Myocyte (in vitro differentiated cells): ENCODE measurements at regions not wholly inside any gene's neighbourhood (a gene's known extent, or its start where the extent isn't known, plus 50 kb on each side); places are given as distances from the start of the nearest gene placed in this dataset.

Experiments
- DNase-seq: peaks from one replicate; pipeline ENCODE4 v3.0.0-alpha.2; 2012; ENCODE audit warnings: low read depth

DNA sequence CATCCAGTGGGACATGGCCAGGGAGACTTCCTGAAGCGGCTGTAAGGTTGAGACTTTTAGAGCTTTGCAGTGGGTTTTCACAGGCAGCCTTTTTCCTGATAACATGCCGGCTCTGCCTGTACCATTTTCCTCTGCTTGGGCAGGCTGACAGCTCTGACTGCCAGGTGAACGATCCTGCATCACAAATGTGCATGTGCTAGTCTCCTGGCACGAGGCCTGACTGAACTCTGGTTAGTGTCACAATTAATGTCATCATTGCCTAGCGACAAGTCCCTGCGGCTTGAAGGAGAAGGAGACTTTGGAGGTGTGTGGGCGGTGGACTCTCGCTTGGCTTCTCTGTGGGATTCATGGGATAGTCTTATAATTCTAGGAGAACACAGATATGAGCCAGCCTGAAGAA, 783.6 kb upstream of the TSPY4 start:
- DNase-seq, result no peak

DNA sequence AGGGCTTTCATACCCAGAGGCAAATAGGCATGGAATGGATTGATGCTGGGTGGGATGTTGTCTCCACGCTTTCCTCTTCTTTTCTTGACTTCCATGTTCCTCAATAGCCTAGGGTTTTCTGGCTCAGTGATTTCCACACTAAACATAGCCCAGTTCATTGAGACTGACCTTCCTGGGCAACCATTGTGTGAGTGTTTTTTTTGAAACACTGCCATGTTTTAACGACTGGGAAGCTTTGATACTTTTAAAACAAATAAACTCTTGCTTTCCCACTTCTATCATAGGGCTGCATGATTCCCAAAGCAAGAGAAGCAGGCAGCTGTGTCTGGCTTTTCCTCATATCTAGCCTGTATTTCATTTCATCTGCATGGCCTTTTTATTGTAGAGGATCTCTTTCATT, 775.9 kb upstream of the TSPY4 start:
- no peak for DNase-seq

DNA sequence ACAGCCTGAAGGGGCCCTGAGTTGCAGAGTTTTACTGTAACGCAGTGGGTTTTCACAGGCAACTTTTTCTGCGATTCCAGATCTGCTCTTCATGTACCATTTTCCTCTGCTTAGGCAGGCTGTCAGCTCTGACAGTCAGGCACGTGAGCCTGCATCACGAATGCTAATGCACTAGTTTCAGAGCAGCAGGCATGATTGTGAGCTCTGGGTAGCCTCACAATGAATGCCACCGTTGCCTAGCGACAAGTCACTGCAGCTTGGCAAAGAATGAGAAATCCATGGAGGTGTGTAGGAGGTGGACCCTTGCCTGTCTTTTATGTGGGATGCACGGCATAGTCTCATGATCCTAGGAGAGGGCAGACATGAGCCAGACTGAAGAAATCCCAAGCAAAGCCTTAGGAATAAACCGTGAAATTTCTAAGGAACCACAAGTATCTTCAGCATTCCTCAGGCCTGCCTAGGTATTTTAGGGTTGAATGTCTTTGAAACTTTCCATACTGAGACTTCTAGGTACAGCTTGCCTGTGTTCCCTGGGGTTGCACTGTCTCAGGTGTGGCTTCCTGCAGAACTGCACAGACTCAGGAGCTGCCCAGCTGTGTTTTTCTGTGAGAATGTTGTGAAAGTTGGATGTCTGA, 774.7 kb upstream of the TSPY4 start:
- DNase-seq, result no peak

DNA sequence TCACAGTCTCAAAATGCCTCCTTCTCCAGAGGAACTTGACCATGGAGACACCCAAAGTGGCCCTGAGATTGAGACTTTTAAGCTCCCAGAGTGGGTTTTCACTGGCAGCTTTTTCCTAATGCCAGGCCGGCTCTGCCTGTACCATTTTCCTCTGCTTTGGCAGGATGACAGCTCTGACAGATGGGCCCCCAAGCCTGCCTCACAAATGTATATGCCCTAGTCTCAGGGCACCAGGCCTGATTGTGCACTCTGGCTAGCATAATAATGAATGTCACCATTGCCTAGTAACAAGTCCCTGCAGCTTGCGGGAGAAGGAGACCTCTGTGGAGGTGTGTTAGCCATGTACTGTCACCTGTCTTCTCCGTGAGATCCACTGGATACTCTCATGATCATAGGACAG, 772.8 kb upstream of the TSPY4 start:
- no peak for DNase-seq

DNA sequence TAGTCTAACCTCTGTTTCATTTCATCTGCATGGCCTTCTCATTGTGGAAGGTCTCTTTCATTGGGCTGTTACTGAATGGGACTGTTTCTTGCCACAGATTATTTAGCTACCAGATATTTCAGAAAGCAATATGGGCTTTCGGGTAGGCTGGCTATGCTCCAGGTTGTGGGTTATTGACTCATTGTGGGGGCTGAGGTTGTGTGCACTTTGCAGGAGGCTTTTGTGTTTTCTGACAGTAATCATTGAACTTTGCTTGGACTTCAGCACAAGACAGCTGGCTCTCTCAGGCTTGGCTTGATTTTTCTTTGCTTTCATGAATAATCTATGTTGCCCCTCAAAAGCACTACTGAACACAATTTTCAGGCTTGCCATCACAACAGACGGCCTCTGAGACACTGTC, 771.1 kb upstream of the TSPY4 start:
- no peak for DNase-seq

DNA sequence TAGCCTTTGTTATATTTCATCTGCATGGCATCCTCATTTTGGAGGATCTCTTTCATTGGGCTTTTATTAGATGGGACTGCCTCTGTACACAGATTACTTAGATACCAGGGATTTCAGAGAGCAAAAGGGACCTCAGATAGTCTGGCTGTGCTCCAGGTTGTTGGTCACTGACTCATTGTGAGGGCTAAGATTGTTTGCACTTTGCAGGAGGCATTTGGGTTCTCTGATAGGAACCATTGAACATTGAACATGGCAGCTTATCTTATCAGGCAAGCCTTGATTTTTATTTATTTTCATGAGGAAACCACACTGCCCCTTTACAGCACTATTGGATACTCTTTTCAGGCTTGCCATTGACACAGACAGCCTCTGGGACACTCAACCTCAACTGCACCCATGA, 766.9 kb upstream of the TSPY4 start:
- DNase-seq, result peak; percentile 7

DNA sequence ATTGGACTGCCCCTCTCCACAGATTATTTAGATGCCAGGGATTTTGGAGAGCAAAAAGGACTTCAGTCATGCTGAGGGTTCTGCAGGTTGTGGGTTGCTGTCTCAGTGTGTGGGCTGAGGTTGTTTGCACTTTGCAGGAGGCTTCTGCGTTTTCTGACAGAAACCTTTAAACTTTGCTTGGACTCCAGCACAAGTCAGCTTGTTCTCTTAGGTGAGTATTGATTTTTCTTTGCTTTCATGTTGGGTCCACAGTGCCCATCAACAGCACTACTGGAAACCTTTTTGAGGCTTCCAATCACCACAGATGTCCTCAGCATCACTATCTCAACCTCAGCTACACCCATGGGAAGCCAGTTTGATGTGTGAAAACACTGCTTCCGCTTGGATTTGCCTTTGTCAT, 764.3 kb upstream of the TSPY4 start:
- no peak for DNase-seq

DNA sequence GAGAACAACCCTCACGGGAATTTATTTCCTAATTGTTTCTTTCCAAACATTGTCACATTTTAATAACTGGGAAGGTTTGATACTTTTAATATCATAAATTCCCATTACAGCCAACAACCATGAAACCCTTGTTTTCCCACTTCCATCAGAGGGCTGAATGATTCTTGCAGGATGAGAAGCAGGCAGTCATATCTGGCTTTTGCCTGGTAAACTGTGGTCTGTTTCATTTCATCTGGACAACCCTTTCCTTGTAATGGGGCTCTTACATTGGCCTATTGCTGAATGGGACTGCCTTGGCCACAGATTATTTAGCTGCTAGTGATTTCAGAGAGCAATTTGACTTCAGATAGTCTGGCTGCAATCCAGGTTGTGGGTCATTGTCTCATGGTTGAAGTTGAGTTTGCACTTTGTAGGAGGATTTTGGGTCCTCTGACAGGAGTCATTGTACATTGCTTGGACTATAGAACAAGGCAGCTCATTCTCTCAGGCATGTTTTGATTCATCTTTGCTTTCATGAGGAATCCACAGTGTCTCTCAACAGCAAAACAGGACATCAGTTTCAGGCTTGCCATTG, 754.9 kb upstream of the TSPY4 start:
- no peak for DNase-seq

DNA sequence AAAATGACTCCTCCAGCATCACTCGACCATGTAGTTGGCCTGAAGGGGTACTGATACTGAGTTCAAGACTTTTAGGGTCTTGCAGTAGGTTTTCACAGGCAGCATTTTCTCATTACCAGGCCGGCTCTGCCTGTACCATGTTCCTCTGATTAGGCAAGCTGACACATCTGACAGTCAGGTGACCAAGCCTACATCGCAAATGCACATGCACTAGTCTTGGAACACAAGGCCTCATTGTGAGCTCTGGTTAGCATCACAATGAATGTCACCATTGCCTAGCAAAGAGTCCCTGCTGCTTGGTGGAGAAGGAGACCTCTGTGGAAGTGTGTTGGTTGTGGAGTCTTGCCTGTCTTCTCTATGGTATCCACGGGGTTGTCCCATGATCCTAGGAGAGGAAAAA, 754.1 kb upstream of the TSPY4 start:
- no peak for DNase-seq

DNA sequence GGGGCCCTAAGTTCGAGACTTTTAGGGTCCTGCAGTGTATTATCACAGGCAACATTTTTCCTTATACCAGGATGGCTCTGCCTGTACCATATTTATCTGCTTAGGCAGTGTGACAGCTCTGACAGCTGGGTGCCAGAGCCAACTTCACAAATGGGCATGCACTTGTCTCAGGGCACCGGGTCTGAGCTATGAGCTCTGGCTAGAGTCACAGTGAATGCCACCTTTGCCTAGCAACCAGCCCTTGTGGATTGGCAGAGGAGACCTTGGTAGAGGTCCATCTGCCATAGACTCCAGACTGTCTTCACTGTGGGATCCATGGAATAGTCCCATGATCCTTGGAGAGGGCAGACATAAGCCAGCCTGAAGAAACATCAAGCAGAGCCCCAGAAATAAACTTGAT, 746.6 kb upstream of the TSPY4 start:
- no peak for DNase-seq

DNA sequence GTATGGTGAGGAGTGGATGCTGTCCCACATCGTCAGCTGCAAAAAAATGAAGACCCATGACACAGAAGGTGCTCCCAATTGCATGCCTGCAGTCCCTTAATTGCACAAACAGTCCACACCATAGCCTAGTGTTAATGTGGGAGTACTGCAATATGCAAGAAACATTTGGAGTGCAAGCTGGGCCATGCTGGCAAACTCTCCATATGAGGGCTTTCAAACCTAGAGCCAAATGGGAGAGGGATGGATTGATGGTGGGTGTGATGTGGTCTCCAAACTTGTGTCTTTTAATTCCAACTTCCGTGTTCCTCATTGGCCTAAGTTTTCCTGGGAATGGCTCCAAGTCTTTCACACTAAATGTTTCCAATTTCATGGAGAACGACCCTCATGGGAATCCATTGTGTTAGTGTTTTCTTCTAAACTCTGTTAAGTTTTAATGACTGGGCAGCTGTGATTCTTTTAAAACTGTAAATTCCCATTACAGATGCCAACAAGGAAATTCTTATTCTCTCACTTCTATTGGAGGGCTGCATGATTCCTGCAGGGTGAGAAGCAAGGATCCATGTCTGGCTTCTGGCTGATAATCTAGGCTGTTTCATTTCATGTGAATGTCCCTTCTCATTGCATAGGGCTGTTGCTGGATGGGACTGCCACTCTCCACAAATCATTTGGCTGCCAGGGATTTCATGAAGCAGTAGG, 745.3 kb upstream of the TSPY4 start:
- no peak for DNase-seq

DNA sequence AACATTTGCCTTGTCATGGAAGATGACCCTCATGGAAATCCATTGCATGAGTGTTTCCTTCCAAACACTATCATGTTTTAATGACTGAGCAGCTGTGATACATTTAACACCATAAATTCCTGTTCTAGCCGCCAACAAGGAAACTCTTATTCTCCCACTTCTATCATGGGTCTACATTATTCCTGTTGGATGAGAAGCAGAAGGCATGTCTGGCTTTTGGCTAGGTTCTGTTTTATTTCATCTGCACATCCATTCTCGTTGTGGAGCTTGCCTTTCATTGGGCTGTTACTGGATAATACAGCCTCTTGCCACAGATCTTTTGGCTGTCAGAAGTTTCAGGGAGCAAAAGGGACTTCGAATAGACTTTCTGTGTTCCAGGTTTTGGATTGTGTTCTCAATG, 742.6 kb upstream of the TSPY4 start:
- DNase-seq, result no peak

DNA sequence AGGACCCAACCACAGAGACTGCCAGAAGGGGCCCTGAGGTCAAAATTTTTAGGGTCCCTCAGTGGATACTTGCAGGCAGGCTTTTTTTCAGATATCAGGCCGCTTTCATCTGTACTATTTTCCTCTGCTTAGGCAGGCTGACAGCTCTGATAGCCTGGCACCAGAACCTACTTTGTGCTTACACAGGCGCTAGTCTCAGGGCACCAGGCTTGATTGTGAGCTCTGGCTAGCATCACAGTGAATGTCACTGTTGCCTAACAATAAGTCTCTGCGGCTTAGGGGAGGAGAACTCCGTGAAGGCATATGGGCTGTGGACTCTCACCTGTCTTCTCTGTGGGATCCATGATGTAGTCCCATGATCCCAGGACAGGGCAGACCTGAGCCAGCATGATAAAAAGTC, 738.1 kb upstream of the TSPY4 start:
- DNase-seq, result no peak

DNA sequence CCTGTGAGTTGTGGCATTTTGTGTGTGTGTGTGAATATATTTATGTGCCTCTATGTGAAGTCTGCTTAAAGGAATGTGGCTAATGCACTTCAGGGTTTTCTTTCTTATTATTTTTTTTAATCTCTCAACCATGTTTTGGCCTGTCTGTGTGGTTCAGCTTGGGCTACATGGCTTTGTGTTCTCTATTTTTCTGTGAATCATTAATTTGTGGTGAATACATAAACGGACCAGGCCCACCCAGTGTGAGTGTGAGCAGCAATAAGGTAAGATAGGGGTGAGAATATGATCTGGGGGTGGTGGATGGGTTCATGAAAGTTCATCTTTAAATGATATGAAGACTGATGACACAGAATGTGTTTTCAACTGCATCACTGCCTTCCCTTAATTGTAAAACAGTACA, 726.6 kb upstream of the TSPY4 start:
- no peak for DNase-seq

DNA sequence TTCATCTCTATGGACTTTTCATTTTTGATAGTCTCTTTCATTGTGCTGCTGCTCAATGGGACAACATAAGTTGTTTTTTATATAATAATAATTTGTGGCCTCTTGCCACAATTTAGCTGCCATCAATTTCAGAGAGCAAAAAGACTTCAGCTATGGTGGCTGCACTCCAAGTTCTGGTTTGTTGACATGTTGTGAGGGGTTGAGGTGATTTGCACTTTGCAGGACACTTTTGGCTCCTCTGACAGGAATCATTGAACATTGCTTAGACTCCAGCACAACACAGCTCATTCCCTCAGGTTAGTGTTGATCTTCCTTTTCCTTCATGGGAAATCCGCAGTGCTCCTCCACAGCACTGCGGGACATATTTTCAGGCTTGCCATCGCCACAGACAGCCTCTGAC, 725.4 kb upstream of the TSPY4 start:
- no peak for DNase-seq

DNA sequence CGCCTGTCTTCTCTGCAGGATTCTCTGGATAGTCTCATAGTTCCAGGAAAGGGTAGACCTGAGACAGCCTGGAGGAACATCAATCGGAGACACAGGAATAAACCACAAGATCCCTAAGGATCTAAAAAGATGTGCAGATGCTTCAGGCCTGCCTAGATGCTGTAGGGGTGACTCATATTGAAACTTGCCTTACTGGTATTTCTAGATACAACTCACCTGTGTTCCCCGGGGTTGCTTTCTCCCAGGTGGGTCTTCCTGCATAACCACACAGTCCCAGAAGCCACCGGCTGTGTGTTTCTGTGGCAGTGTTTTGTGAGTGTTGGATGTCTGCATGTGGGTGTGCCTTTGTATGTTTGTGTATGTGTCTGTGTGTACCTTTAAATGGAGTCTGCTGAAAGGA, 719.0 kb upstream of the TSPY4 start:
- DNase-seq, result no peak

DNA sequence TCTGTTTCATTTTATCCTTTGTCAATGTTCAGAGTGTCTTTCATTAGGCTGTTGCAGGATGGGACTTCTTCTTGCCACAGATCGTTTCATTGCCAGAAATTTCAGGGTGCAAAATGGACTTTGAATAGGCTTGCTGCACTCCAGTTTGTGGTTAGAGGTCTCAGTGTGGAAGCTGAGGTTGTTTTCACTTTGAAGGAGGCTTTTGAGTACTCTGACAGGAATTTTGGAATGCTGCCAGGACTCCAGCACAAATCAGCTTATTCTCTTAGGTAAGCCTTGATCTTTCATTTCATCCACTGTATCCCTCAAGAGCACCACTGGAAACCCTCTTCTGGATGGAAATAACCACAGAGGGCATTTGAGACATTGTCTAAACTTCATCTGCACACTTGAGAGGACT, 715.1 kb upstream of the TSPY4 start:
- peak; percentile 4 for DNase-seq

DNA sequence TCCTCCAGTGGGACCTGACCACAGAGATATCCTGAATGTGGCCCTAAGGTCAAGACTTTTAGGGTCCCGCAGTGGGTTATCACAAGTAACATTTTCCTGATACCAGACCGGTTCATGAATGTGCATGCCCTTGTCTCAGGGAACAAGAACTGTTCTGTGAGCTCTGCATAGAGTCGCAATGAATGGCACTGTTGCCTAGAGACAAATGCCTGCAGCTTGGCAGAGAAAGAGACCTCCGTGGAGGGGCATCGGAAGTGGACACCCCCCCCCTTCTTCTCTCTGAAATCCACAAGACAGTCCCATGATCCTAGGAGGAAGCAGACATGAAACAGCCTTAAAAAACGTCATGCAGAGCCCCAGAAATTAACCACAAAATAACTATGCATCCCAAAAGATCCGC, 714.4 kb upstream of the TSPY4 start:
- DNase-seq, result no peak

DNA sequence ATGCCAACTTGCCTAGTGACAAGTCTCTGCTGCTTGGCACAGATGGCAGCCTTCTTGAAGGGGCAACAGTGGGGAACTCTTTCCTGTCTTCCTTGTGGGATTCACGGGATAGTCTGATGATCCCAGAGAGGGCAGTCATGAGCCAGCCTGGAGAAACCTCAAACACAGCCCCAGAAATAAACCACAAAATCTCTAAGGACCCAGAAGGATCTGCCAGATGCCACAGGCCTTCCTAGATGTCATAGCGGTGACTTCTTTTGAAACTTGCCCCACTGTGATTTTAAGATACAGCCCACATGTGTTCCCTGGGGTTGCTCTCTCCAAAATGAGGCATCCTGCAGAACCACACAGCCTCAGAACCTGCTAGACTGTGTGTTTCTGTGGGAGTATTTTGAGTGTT, 707.6 kb upstream of the TSPY4 start:
- peak; percentile 55 for DNase-seq

DNA sequence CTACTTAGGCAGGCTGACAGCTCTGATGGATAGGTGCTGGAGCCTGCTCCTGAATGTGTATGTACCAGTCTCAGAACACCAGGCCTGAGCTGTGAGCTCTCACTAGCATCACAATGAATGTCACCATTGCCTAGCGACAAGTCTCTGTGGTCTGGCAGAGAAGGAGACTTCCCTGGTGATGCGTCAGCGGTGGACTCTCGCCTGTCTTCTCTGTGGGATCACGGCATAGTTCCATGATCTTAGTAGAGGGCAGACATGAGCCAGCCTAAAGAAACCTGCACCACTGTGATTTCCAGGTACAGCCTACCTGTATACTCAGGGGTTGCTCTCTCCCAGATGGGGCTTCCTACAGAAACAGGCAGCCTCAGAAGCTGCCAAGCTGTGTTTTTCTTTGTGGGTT, 699.2 kb upstream of the TSPY4 start:
- DNase-seq, result no peak

DNA sequence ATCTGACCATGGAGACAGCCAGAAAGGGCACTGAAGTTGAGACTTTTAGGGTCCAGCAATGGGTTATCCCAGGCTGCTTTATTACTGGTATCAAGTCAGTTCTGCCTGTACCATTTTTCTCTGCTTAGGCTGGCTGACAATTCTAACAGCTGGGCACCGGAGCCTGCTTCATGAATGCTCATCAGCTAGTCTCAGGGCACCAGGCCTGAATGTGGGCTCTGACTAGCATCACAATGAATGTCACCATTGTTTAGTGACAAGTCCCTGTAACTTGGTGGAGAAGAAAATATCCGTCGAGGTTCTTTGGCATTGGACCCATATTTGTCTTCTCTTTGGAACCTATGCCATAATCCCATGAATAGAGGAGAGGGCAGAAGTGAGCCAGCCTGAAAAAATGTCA, 692.3 kb upstream of the TSPY4 start:
- DNase-seq, result no peak

DNA sequence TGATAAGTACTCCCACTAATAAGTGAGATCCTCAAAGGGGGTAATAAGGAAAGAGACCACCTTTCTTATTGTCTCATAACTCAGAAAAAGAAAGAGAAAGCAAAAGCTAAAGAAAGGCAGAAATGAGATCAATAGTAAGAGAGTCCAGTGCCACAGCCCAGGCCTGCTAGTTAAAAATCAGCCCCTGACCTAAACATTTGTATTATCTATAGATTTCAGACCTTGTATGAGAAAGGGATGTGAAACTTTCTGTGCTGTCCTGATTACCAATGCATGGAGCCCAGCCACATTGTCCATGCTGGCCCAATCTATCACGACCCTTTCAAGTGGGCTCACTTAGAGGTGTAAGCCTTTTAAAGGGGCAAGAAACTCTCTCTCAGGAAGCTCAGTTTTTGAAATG, 684.8 kb upstream of the TSPY4 start:
- no peak for DNase-seq

DNA sequence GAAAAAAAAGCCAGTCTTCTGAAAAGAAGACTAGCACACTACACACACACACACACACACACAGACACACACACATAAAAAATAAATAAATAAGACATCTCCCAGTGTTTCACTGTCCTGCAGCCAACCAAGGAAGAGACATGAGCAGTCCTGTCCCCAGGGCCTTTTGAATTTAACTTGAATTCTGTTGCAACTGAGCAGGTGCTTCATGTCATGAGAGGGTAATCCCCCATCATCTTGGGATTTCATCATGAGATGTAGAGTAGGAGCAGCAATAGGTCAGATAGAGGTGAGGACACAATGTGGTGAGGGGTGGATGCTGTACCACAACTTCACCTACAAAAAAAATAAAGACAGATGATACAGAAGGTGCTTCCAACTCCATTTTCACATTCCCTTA, 682.2 kb upstream of the TSPY4 start:
- no peak for DNase-seq
